Glomerular visceral epithelial cell (primary cell): ENCODE measurements at regions not wholly inside any gene's neighbourhood (a gene's known extent, or its start where the extent isn't known, plus 50 kb on each side); places are given as distances from the start of the nearest gene placed in this dataset.

Source experiments
- DNase-seq: peaks from one replicate; pipeline ENCODE4 v3.0.0-alpha.2; 2016; ENCODE audit errors: extremely low spot score

DNA sequence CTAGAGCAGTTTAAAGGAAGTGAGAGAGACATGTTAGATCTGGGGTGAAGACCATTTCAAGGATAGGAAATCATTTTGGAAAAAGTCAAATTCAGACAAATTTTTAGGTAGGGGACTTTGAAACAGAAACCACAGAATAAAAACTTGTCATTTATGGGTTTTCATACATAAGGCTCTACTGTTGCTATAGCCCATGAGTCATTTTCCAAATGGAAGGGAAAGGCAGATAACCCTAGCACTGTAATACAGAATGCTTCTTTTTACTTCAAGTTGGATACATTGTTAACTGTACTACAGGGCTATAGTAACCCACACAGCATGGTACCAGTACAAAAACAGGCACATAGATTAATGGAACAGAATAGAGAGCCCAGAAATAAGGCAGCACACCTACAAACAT is 455.4 kb downstream of the EBF1 start:
- no peak for DNase-seq

DNA sequence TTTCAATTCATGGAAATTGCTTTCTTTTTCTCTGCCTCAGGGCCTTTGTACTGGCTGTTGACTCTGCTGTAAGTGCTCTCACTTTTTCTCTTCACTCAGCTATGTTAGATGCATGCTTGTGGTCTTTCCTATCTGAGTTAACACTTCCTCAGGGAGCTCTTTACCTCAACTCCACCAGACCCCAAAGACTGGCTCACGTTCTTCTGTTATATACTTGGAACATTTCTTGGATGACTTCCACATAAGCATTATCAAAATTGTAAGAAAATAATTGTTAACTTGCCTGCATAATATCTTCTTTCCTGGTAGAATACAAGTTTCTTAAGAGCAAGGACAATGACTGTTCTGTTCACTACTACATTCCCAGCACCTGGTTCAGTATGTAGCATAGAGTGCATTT is 455.9 kb downstream of the EBF1 start:
- DNase-seq: no peak

DNA sequence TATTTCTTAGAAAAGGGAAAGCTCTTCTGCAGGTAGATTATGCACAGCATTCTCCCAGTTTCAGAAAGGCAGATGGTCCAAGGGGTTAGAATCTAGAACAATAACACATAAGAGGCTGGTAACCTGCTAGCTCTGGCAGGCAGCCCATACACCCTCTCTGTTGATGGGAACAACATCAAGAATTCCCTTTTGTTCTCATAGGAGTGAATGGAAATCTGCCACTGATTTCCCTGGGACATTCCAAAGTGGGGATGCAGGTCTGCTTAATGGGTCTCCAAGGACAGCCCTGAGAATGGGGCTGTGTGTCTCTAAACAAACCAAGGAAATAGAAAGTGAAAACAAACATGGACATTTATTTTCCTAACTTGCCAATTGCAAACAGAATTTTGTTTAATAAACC is 456.8 kb downstream of the EBF1 start:
- DNase-seq: no peak

DNA sequence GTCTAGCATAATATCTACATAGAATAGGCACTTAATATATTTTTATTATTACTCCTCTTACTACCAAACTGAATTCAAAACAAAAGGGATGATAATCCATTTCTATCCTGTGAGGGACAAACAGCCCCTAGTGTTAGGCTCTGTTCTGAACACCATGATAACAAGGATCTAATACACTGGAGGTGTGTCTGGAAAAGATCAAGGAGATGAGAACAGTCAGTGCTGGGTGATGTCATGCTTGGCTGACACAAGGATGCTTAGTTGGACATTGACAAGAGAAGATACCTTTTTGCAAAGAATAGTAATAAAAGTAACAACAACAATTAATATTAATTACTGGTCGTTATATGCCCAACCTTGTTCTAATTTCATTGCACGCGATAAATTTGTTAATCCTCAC is 458.7 kb downstream of the EBF1 start:
- DNase-seq: no peak

DNA sequence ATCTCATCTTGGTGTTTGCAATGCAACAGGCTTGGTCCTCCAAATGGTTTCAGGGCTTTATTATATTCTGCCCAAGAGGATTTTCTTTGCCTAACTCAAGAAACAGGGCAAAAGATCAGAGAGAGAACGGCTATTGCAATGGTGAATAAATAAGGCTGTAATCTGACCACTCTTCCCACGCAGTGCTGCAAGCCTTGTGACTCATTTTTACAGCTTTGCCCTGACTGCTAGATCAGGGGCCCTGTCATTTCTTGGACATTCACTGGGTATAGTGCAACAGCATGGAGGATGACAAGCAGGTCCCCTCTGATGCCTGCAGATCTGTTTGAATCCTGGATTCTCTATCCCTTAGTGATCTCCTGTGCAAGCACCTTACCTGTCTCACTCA is 459.1 kb downstream of the EBF1 start:
- DNase-seq: peak; percentile 4

DNA sequence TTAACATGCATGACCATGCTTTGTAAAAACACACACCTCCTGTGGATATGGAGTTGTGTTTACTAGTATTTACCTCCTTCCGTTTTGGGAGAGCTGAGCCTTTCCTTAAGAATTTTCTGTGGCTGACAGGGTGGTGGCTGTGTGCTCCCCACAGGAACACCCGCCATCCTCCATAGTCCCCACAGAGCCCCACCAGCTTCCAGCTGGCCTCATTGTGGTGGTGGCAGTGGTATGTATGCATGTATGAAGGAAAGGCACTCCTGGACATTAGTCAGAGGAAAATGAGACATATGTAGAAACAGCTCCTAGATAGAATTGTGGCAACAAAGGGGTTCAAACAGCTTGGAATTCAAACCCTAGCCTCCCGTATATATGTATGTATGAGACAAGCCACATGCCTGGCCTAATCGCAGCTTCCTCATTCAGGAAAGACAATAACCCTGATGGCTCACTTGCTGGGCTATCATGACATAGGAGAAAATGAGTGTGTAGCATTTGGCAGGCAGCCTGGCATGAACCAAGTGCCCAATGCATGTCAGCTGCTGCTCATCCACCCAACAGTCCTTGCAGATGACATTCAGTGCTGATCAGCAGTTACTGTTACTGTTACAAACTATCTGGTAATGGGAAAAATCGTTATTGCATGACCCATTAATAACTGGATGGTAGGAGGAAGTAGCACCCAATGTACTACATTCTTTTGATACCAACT is 459.7 kb downstream of the EBF1 start:
- no peak for DNase-seq

DNA sequence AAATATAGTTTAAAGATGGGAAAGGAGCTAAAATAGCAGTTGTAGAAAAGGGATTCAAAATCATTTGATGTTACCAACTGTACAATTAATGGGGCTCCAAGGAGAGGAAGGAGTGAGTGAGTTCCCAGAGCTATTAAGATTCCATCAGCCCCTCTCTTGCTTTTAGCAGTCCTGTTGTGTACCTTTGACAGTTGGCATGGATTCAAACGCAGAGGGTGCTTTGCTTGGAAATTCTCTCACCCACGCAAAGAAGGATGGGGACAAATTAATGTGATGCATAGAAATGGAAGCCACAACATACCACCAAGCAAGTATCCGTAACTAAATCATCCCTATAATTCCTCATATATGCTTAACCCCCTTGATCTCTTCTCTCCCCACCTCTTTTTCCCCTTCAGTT is 461.3 kb downstream of the EBF1 start:
- DNase-seq: no peak

DNA sequence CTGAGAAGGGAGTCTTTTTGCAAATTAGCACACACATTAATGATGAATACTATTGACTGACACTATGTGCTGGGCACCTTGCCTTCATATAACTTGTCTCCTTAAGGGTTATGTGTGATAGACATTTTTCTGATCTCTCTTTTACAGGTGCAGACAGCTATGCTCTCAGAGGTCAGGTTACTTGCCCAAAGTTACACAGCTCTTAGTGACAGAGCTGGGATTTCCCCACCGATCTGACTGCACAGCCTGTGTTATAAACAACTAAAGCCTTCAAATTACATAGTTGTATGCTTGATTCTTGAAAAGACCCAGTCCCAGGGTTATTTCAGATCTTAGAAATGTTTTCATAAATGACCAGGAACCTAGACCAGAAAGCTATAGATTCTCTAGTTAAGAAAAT is 462.7 kb downstream of the EBF1 start:
- DNase-seq: no peak

DNA sequence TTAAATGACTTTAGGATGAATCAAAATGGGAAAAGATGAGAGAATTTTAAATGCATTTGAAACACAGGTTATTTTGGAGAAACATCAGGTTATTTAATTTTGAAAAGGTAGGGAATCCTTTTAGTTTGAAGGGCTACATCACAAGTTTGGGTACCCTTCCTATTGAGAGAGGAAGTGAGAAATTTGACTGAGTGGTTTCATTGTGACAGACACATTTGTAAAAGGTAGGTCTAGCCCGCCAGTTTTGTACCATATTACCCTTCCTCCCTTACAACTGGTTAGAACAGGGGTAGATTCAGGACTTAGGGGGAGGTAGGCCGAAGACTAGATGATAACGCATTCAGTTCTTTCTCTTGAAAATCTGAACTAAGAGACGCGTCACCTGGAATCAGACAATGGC is 464.2 kb downstream of the EBF1 start:
- no peak for DNase-seq

DNA sequence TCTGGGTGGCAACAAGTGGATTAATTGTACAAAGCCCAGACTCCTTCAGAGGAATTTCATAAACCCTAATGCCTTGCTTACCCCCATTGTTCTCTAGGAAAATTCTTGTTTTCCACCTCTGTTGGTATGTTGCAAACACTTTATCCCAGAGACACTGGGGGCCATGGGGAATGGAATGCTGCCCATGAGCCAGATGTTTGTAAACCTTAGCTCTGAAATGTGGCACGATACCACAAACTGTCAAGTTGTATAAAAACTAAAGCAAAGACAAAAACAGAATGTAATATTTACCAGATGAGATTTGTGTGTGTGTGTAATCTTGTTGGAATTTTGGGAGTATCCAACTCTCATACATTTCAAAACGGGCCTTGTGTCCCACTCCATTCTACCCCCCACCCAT is 465.0 kb downstream of the EBF1 start:
- DNase-seq: no peak

DNA sequence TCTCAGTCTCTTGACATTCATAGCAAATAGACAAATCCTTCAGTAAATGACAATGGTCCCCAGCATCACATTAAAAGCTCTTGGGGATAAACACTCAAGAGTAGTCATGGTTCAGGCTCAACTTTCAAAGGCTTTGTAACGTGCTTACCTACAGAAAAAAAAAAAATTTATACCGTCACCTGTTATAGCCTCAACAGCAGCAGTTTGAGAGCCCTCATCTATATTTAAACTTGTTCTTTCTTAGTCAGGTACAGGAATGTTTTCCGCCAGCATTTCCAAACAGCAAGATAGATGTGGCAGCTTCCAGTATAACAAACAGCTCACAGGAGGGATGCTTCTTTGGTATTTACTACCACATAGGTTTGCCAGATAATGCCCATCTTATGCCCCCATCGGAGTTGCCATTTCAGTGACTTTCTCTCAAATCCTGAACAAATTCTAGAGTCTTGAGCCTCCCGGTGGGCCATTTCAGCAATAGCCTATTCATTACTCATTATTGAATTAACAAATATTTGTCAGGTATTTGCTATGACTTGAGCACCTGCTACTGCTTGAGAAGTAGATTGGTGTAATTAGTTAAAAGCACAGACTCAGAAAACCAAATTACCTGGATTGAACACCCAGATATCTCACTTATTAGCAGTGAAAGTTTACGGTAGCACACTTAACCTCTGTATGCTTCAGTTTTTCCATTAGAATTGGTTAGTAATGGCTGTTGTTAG is 470.0 kb downstream of the EBF1 start:
- DNase-seq: no peak

DNA sequence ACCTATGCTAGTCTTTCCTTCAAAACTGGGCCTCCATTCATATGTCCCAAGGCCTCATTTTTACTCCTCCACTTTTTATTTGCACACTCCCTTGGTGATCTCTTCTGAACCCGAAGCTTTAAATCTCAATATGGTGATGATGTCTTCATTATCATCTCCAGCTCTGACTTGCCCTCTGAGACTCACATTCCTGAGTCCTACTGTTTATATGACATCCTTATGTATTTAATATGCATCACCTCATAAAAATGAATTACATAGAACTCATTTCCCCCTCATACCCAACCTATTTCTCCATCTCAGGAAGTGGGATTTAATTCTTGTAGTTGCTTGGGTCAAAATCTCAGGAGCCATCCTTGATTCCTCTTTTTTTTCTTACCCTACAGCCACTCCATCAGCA is 473.0 kb downstream of the EBF1 start:
- DNase-seq: no peak

DNA sequence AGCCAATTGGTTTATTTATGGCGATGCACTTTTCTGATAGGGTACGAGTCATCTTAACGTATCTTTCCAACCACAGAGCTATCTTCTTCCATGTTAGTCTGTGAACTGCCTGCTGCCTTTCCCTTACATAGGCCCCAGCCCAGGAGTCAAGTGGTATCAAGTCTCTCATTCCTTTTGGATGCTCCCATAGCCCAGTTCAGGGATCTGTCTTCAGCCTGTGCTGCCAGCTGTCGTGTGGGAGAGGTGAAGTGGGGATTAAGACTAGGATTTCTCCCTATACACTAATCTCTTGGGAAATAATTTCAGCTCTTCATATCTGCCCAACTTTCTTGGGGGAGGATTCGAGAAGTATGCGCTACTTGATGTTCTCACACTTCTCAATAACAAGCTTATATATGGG is 475.7 kb downstream of the EBF1 start:
- DNase-seq: no peak

DNA sequence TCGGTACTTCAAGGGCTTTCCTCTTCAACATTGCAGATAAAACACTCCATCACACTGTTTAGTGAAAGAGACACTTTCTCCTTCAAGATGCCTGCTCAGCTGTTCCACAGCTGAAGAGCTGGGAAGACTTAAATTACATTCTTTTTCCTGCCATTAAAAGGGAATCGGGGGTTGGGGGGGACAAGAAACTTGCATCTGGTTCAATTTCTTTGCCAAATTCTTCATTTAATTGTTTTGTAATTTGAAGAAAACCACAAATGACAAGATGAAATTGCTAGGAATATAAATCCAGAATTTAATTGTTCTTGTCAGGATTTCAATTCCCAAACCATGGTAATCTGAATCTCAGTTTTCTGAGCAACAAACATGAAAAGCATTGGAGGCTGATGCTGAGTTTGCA is 478.3 kb downstream of the EBF1 start:
- no peak for DNase-seq

DNA sequence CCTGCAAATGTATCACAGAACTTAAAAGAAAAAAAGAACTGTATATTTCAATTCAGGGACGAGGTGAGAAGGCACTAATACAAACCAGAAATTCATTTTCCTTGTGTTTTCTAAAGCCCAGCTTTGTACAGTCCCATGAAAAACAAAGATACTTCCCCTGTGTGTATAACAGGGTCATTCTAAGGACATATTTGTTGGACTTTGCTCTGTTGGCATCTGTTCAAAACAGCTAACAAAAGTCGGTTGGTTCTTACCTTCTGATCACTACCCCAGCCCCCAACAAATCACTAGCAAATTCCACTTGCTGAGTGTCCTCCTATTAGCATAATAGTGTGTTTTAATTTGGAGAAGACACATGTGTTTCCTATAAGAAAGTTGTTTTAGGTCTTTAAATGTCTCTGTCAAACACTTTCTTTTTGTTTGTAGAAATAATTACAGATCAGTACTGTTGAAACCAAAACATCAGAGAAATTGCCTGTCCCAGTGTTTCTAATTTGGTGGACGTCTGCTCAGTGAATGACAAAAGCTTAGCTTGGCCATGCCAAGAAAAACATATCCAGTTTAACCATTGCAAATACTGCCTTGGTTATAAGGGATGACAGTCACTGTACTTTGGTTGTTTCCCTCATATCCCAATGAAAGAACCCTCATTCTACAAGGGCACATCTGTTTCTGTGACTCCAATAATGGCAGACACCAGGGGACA is 480.5 kb downstream of the EBF1 start:
- DNase-seq: no peak

DNA sequence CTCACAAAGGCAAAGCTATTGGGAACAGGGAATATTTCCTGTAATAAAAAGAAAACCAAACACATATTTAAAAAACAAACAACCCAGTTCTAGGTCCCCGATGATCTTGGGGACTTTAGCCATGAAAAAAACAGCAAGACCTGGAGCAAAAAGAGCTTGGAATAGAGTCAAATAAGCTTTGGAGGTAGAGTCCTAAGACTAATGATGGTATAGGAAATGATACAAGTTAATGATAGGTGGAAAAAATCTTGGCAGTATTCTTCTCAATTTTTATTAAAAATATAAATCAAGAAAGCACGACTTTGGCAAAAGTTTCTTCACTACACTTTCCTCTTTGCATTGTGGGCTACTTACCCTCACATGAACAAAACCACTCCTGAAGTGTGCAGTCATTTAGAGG is 481.5 kb downstream of the EBF1 start:
- DNase-seq: no peak

DNA sequence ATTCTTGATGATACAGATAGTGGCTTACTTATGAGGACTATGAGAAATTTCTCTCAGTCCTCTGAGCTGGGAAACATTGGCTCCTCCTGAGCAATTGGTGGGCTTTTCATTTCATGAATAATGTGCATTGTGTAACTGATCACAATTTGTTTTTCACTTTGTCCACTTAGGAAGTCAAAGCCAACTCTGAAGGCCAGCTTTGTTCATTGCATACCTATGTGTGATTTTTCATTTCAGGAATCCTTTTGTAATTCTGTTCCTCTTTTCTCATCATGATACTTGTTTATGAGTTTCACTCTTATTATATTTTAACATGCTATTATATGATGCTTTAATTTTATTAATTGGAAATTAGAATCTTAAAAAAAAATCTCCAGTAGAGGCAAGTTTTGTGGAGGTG is 483.0 kb downstream of the EBF1 start:
- DNase-seq: no peak

DNA sequence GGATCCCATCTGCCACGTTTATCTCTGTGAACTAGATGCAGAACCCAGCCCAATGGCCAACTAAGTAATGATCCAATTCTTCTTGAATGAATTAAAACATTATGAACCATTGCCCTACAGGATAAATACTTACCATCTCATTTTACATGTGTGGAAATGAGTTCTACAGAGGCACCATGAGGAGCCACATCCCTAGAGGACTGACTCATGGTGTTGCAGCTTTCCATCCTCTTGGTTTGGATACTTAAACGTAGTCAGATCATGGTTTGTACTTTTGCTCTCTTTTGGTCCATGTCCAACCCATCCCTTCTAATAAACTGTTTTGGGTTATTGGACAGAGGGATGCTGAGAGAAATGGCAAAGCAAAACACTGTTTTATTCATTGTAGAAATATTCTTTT is 484.8 kb downstream of the EBF1 start:
- no peak for DNase-seq

DNA sequence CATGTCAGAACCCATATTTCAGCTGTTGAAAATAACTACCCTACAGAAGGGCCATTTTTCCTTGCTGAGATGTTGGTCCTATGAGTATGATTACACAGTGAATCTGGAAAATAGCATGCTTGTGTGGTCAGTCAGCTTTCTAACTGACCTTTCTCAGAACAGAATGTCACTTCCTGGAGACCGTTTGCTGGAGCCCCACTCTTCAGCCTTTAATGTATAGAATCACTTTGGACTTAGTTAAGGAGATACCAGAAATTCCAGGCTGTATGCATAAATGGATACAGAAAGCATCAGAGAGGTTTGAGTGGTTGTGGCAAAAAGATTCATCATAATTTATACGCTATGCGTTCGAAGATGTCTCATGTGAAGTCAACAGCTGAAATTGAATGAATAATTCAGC is 488.1 kb downstream of the EBF1 start:
- no peak for DNase-seq

DNA sequence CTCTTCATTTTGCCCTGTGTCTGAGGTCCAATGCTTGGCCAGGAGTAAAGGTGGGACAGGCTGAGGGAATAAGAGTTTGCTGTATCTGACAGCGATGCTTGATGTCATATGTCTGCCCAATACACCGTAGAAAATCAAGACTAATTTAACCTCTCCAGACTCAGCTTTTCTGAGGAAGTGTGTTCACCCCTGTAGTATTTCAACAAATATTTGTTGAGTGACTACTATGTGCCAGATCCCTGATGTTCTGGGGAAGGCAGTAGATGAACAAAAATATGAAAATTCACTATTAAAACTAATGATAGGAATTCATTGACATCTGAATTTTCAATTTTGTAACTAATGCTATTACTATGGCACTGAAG is 489.7 kb downstream of the EBF1 start:
- DNase-seq: no peak

DNA sequence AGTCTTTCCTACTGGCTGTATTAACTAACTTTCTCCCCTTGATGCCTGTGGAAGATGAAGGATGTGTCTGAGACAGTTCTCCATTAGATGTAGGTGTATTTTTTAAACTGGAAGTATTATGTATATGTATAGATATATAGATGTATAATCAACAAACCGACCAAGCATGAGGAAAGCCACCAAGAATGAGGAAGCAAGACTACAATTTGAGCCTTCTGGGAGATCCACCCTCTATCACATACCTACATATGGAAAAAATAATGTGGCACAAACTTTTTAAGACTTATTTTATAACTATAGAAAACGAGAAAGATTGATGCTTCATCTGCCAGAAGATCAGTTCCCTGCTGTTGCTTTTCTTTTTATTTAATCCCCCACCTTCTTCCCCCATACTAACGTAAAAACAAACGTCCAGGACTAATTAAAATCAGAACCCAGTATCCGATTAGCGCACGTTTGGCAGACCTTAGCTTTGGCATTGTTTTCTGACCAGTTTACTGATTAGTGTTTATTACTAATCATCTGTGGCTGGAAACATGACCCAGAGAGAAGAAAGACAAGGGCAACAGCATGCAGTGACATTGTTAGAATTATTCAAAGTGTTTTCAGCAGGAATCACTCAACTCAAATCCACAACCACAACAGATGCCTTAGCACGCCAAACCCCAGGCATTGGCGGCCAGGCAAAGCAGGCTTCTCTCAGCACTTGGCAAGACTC is 490.2 kb downstream of the EBF1 start:
- no peak for DNase-seq

DNA sequence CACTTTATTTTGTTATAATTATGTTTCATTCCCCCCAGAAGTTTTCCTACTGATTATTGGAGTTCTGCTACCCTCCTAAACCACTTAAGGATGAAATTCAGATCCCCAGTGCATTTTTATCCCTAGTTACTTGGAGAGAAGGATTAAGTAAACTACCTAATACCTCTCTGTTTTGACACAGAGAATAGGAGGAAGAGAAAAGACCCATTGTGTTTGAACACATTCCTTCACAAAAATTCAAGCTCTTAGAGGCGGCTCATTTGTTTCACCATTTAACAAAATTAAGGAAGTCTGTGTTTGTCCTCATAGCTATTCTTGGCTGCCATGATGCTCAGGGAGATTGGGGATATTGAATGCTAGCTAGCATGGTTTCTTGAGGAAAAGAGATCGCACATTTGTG is 492.6 kb downstream of the EBF1 start:
- DNase-seq: no peak

DNA sequence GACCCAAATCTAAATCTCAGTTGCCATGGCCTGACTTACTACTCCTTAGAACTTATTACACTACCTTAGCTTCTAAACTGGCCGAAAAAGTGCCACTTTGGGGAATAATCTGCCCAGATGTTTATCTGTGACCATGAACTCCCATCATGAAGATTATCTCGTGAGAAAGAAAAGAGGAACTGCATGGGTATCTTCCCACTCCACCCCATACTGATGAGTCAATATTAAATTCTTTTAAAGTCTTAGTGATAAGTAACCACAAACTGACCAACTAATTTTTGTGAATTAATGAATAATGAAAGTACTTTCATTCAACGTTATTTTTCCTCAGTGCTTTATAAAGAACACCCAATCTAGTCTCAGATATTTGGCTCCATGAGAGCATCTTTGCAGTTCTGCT is 493.5 kb downstream of the EBF1 start:
- DNase-seq: peak; percentile 13
